CD4-positive, alpha-beta memory T cell (primary cell): ENCODE measurements at regions not wholly inside any gene's neighbourhood (a gene's known extent, or its start where the extent isn't known, plus 50 kb on each side); places are given as distances from the start of the nearest gene placed in this dataset.

Experiments used
- CTCF ChIA-PET: fragments of 350-600 bp; sonication (Branson Sonifier 250); formaldehyde crosslinking; loops from one replicate; lab custom pipeline; 2021; ENCODE audit warnings: inconsistent platforms; ENCODE audit not compliant: partially characterized antibody; lab: Charles Lee
- POLR2A ChIA-PET: fragments of 350-600 bp; sonication (Branson Sonifier 250); formaldehyde crosslinking; loops from one replicate; lab custom pipeline; 2021; ENCODE audit not compliant: partially characterized antibody; lab: Charles Lee
- DNase-seq, 5 donors: peaks; one replicate each; pipeline versions ENCODE4 v3.0.0 to v3.0.0-alpha.2; 2020 to 2022; ENCODE audit warnings: mixed read lengths in 1 of 5
- H3K27ac ChIP-seq: one replicate; pipeline ENCODE4 v1.7.0; 2013; ENCODE audit warnings: low read depth, low read length
- H3K27me3 ChIP-seq: 2 replicates; pipeline ENCODE4 v1.7.0; 2013; ENCODE audit warnings: mild to moderate bottlenecking, low read length, moderate library complexity; ENCODE audit not compliant: insufficient read depth
- H3K36me3 ChIP-seq: 2 replicates; pipeline ENCODE4 v1.7.0; 2013; ENCODE audit warnings: mild to moderate bottlenecking, low read length, moderate library complexity; ENCODE audit not compliant: insufficient read depth
- H3K4me1 ChIP-seq: 2 replicates; pipeline ENCODE4 v1.7.0; 2013; ENCODE audit warnings: mild to moderate bottlenecking, low read length, moderate library complexity; ENCODE audit not compliant: insufficient read depth
- H3K4me3 ChIP-seq, 2 donors: one replicate each; pipeline ENCODE4 v1.7.0; 2013; ENCODE audit warnings: low read length in 2 of 2, mild to moderate bottlenecking in 1 of 2
- H3K9me3 ChIP-seq, 2 donors: one replicate each; pipeline ENCODE4 v1.7.0; 2013; ENCODE audit warnings: low read length in 2 of 2, control low read depth in 1 of 2; ENCODE audit not compliant: control insufficient read depth in 1 of 2
- H3K27ac Mint-ChIP-seq, 7 donors: one replicate each; pipeline ENCODE4 v1.8.0; 2020 to 2021; ENCODE audit warnings: mixed read lengths in 7 of 7, mild to moderate bottlenecking in 6 of 7, inconsistent platforms in 3 of 7, moderate library complexity in 3 of 7
- H3K27me3 Mint-ChIP-seq, 2 donors: one replicate each; pipeline ENCODE4 v1.8.0; 2020 to 2021; ENCODE audit warnings: mixed read lengths in 2 of 2
- H3K36me3 Mint-ChIP-seq, 2 donors: one replicate each; pipeline ENCODE4 v1.8.0; 2020 to 2021; ENCODE audit warnings: mixed read lengths in 2 of 2, inconsistent platforms in 1 of 2, mild to moderate bottlenecking in 1 of 2
- H3K4me1 Mint-ChIP-seq, 4 donors: one replicate each; pipeline ENCODE4 v1.8.0; 2020 to 2021; ENCODE audit warnings: mixed read lengths in 4 of 4, mild to moderate bottlenecking in 1 of 4
- H3K4me3 Mint-ChIP-seq, 8 donors: one replicate each; pipeline ENCODE4 v1.8.0; 2020 to 2021; ENCODE audit warnings: mixed read lengths in 8 of 8, mild to moderate bottlenecking in 7 of 8, moderate library complexity in 6 of 8, inconsistent platforms in 3 of 8
- H3K9me3 Mint-ChIP-seq, 8 donors: one replicate each; pipeline ENCODE4 v1.8.0; 2020 to 2021; ENCODE audit warnings: mixed read lengths in 8 of 8, mild to moderate bottlenecking in 5 of 8, inconsistent platforms in 3 of 8, moderate library complexity in 1 of 8
- intact Hi-C: fragments of 100-400 bp; cut with micrococcal nuclease; formaldehyde crosslinking; loops from one replicate; pipeline ENCODE4 v1.15.1; 2023

DNA sequence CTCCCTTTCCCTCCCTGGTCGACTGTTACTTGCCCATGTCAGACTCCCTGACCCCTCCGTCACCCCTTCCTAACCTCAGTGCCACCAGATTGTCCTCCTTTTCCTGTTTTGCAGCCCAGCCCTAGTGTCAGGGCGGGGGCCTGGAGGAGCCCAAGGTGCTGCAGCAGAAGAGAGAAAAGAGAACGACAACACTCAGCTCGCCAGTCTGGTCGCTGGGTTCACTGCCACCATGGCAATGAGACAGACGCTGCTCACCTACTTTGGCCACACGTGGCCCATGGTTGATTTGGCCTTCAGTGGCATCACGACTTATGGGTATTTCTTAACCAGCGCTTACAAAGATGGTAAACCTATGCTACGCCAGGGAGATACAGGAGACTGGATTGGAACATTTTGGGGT is 108.4 kb upstream of the RMDN2 start:
- DNase-seq: no peak
- Mint-ChIP-seq H3K27ac (no peak overlapping the region), H3K9me3 (peaks cover 0 to 5% (median 2%) of the 10 kb centered on the region in 8 donors), H3K36me3 (no peaks in the 10 kb centered on the region), H3K27me3 (no peaks in the 10 kb centered on the region), H3K4me1 (no peaks in the 10 kb centered on the region), H3K4me3 (no peak overlapping the region)
- Histone ChIP-seq H3K27me3 (no peaks in the 10 kb centered on the region), H3K36me3 (no peaks in the 10 kb centered on the region), H3K9me3 (no peaks in the 10 kb centered on the region), H3K27ac (no peak overlapping the region), H3K4me3 (no peak overlapping the region), H3K4me1 (no peaks in the 10 kb centered on the region)
- ChIA-PET CTCF (no interaction called here), POLR2A (no interaction called here)
- intact Hi-C loops: no loop called here

GRCh38 chr2:37819186-37819585 is 105.9 kb upstream of the RMDN2 start:
- peaks cover 3 to 7% (median 4%) of the 10 kb centered on the region in 4 donors for H3K4me1 Mint-ChIP-seq
- ChIA-PET POLR2A (interaction anchor here (0.6 kb wide), 1 partner anchor 1346 kb away, joined by 3 read pairs; no protein-coding TSS in a partner anchor), CTCF (interaction anchor here (1.3 to 2.1 kb wide), 3 partner anchors 14 to 423 kb away, joined by 4 to 7 read pairs (median 4); no protein-coding TSS in a partner anchor)
- H3K4me1 ChIP-seq: peaks cover 5% of the 10 kb centered on the region
- H3K36me3 Mint-ChIP-seq: no peaks in the 10 kb centered on the region
- no peaks in the 10 kb centered on the region for H3K36me3 ChIP-seq
- H3K4me3 Mint-ChIP-seq: no peak overlapping the region
- H3K27ac ChIP-seq: no peak overlapping the region
- H3K27ac Mint-ChIP-seq: no peak overlapping the region
- no peak overlapping the region for H3K4me3 ChIP-seq
- intact Hi-C loops: no loop called here
- peaks cover 0 to 5% (median 2%) of the 10 kb centered on the region in 8 donors for H3K9me3 Mint-ChIP-seq
- no peaks in the 10 kb centered on the region for H3K27me3 Mint-ChIP-seq
- DNase-seq: no peak
- no peaks in the 10 kb centered on the region for H3K27me3 ChIP-seq
- H3K9me3 ChIP-seq: no peaks in the 10 kb centered on the region

- peaks cover 0 to 5% (median 2%) of the 10 kb centered on the region in 8 donors for H3K9me3 Mint-ChIP-seq
- intact Hi-C loops: no loop called here
- POLR2A ChIA-PET: no interaction called here
Observed at GRCh38 chr2:37820471-37820986, 104.6 kb upstream of the RMDN2 start.

GRCh38 chr2:37825586-37825985 is 99.5 kb upstream of the RMDN2 start:
- H3K9me3 Mint-ChIP-seq: peaks cover 0 to 4% (median 0%) of the 10 kb centered on the region in 8 donors
- no peak for DNase-seq
- Histone ChIP-seq H3K4me1 (peaks cover 15% of the 10 kb centered on the region), H3K27me3 (no peaks in the 10 kb centered on the region), H3K27ac (no peak overlapping the region), H3K4me3 (no peak overlapping the region), H3K36me3 (no peaks in the 10 kb centered on the region), H3K9me3 (no peaks in the 10 kb centered on the region)
- no peaks in the 10 kb centered on the region for H3K36me3 Mint-ChIP-seq
- H3K27me3 Mint-ChIP-seq: no peaks in the 10 kb centered on the region
- POLR2A ChIA-PET: no interaction called here
- peaks cover 5 to 28% (median 11%) of the 10 kb centered on the region in 4 donors for H3K4me1 Mint-ChIP-seq
- intact Hi-C loops: no loop called here
- no peak overlapping the region for H3K4me3 Mint-ChIP-seq
- no peak overlapping the region for H3K27ac Mint-ChIP-seq
- CTCF ChIA-PET: interaction anchor here (12.4 kb wide), 1 partner anchor 412 kb away, joined by 306 read pairs; no protein-coding TSS in a partner anchor

More at GRCh38 chr2:37820471-37820986, 104.6 kb upstream of the RMDN2 start:
- H3K4me3 Mint-ChIP-seq: no peak overlapping the region
- H3K36me3 ChIP-seq: no peaks in the 10 kb centered on the region
- H3K4me1 ChIP-seq: peaks cover 5% of the 10 kb centered on the region
- peaks cover 3 to 7% (median 4%) of the 10 kb centered on the region in 4 donors for H3K4me1 Mint-ChIP-seq
- H3K27ac Mint-ChIP-seq: no peak overlapping the region
- H3K36me3 Mint-ChIP-seq: no peaks in the 10 kb centered on the region
- DNase-seq: no peak
- H3K9me3 ChIP-seq: no peaks in the 10 kb centered on the region
- no peaks in the 10 kb centered on the region for H3K27me3 Mint-ChIP-seq
- no peaks in the 10 kb centered on the region for H3K27me3 ChIP-seq
- H3K4me3 ChIP-seq: no peak overlapping the region
- CTCF ChIA-PET: no interaction called here
- no peak overlapping the region for H3K27ac ChIP-seq

DNA sequence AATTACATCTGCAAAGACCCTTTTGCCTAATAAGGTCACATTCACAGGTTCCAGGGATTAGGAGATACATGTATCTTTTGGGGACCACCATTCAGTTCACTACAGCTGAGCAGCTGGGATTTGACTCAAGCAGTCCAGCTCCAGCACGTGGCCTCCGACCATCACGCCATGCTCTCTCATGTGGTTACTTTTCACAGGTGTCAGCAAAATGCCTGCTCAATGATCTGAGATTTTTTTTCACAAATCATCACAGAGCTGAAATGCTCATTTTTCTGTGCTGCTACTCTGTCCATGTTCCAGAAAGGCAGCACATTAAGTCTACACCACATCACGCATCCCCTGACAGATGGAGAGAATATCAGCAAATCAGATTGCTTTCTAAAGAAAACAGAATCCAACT is 98.5 kb upstream of the RMDN2 start:
- Mint-ChIP-seq H3K36me3 (no peaks in the 10 kb centered on the region), H3K4me1 (peaks cover 5 to 28% (median 11%) of the 10 kb centered on the region in 4 donors), H3K4me3 (no peak overlapping the region), H3K27ac (peak overlapping the region in 1 of 7 donors; percentile 58), H3K9me3 (peaks cover 0 to 2% (median 0%) of the 10 kb centered on the region in 8 donors), H3K27me3 (no peaks in the 10 kb centered on the region)
- POLR2A ChIA-PET: no interaction called here
- no peak for DNase-seq
- H3K36me3 ChIP-seq: no peaks in the 10 kb centered on the region
- H3K4me3 ChIP-seq: no peak overlapping the region
- H3K27ac ChIP-seq: no peak overlapping the region
- CTCF ChIA-PET: interaction anchor here (1.6 to 12.4 kb wide), 3 partner anchors 51 to 413 kb away, joined by 3 to 306 read pairs (median 4); no protein-coding TSS in a partner anchor
- no peaks in the 10 kb centered on the region for H3K27me3 ChIP-seq
- peaks cover 15% of the 10 kb centered on the region for H3K4me1 ChIP-seq
- intact Hi-C loops: no loop called here
- no peaks in the 10 kb centered on the region for H3K9me3 ChIP-seq

GRCh38 chr2:37827455-37827854 is 97.6 kb upstream of the RMDN2 start:
- intact Hi-C loops: no loop called here
- H3K4me1 ChIP-seq: peaks cover 17% of the 10 kb centered on the region
- no peak overlapping the region for H3K4me3 Mint-ChIP-seq
- ChIA-PET POLR2A (no interaction called here), CTCF (interaction anchor here (1.6 to 12.4 kb wide), 4 partner anchors 50 to 431 kb away, joined by 3 to 306 read pairs (median 7); no protein-coding TSS in a partner anchor)
- no peaks in the 10 kb centered on the region for H3K27me3 ChIP-seq
- H3K9me3 ChIP-seq: no peaks in the 10 kb centered on the region
- no peaks in the 10 kb centered on the region for H3K36me3 Mint-ChIP-seq
- no peak overlapping the region for H3K27ac ChIP-seq
- no peaks in the 10 kb centered on the region for H3K36me3 ChIP-seq
- no peak for DNase-seq
- peaks cover 6 to 29% (median 12%) of the 10 kb centered on the region in 4 donors for H3K4me1 Mint-ChIP-seq
- peaks cover 0 to 2% (median 0%) of the 10 kb centered on the region in 8 donors for H3K9me3 Mint-ChIP-seq
- no peaks in the 10 kb centered on the region for H3K27me3 Mint-ChIP-seq
- no peak overlapping the region for H3K27ac Mint-ChIP-seq
- H3K4me3 ChIP-seq: no peak overlapping the region

- Mint-ChIP-seq H3K4me1 (peaks cover 5 to 27% (median 11%) of the 10 kb centered on the region in 4 donors), H3K27ac (no peak overlapping the region), H3K9me3 (peaks cover 0 to 2% (median 0%) of the 10 kb centered on the region in 8 donors), H3K27me3 (no peaks in the 10 kb centered on the region), H3K4me3 (no peak overlapping the region), H3K36me3 (no peaks in the 10 kb centered on the region)
- Histone ChIP-seq H3K9me3 (no peaks in the 10 kb centered on the region), H3K4me3 (no peak overlapping the region), H3K4me1 (peaks cover 16% of the 10 kb centered on the region), H3K27ac (no peak overlapping the region), H3K27me3 (no peaks in the 10 kb centered on the region), H3K36me3 (no peaks in the 10 kb centered on the region)
- intact Hi-C loops: no loop called here
- no peak for DNase-seq
- CTCF ChIA-PET: interaction anchor here (1.2 to 12.4 kb wide), 4 partner anchors 49 to 659 kb away, joined by 3 to 306 read pairs (median 7); no protein-coding TSS in a partner anchor
- POLR2A ChIA-PET: no interaction called here
Observed at GRCh38 chr2:37827911-37828511, 97.1 kb upstream of the RMDN2 start.
